Non-pigmented ciliary epithelial cell (primary cell): ENCODE measurements at regions not wholly inside any gene's neighbourhood (a gene's known extent, or its start where the extent isn't known, plus 50 kb on each side); places are given as distances from the start of the nearest gene placed in this dataset.

Source experiments
- DNase-seq: peaks from one replicate; pipeline ENCODE4 v3.0.0-alpha.2; 2010; ENCODE audit warnings: low read depth

- DNase-seq, result no peak
Measured at GRCh38 chr1:78427506-78427905, 63.3 kb upstream of the PTGFR start.

GRCh38 chr1:78432016-78432415 lies 58.8 kb upstream of the PTGFR start:
- no peak for DNase-seq

GRCh38 chr1:78434351-78434750 lies 56.4 kb upstream of the PTGFR start:
- no peak for DNase-seq

- no peak for DNase-seq
Measured at GRCh38 chr1:78436961-78437360, 53.8 kb upstream of the PTGFR start.

GRCh38 chr1:78437396-78437795 lies 53.4 kb upstream of the PTGFR start:
- DNase-seq, result no peak

GRCh38 chr1:78437941-78438340 lies 52.8 kb upstream of the PTGFR start:
- DNase-seq, result no peak

GRCh38 chr1:78440381-78440793 lies 50.4 kb upstream of the PTGFR start:
- no peak for DNase-seq
